Hypothalamus (tissue), 51 donors: ENCODE measurements at regions not wholly inside any gene's neighbourhood (a gene's known extent, or its start where the extent isn't known, plus 50 kb on each side); places are given as distances from the start of the nearest gene placed in this dataset.

Source experiments
- DNase-seq, 51 donors: peaks; one replicate each; lab custom pipeline; 2025; lab: John Stamatoyannopoulos, UW

- no peak for DNase-seq
These were observed 265.2 kb downstream of the MAT2B start for GRCh38 chr5:163770625-163771024.

- DNase-seq: no peak
These were observed 266.8 kb downstream of the MAT2B start for GRCh38 chr5:163772241-163772640.

GRCh38 chr5:163772644-163773043 is 267.2 kb downstream of the MAT2B start:
- DNase-seq: no peak

GRCh38 chr5:163773226-163773625 is 267.8 kb downstream of the MAT2B start:
- DNase-seq: no peak

GRCh38 chr5:163789870-163790269 is 284.5 kb downstream of the MAT2B start:
- DNase-seq: no peak

GRCh38 chr5:163790497-163790896 is 285.1 kb downstream of the MAT2B start:
- DNase-seq: no peak

- no peak for DNase-seq
These were observed 289.6 kb downstream of the MAT2B start for GRCh38 chr5:163794993-163795392.

GRCh38 chr5:163807781-163808180 is 302.4 kb downstream of the MAT2B start:
- no peak for DNase-seq

GRCh38 chr5:163809473-163809872 is 304.1 kb downstream of the MAT2B start:
- no peak for DNase-seq

- no peak for DNase-seq
These were observed 308.5 kb downstream of the MAT2B start for GRCh38 chr5:163813900-163814299.

- no peak for DNase-seq
These were observed 309.9 kb downstream of the MAT2B start for GRCh38 chr5:163815240-163815791.

GRCh38 chr5:163821142-163821541 is 315.7 kb downstream of the MAT2B start:
- DNase-seq: no peak

- DNase-seq: no peak
These were observed 317.1 kb downstream of the MAT2B start for GRCh38 chr5:163822548-163822947.

- DNase-seq: no peak
These were observed 320.2 kb downstream of the MAT2B start for GRCh38 chr5:163825661-163826060.

- no peak for DNase-seq
These were observed 320.8 kb downstream of the MAT2B start for GRCh38 chr5:163826201-163826600.

GRCh38 chr5:163832155-163832554 is 326.7 kb downstream of the MAT2B start:
- no peak for DNase-seq

GRCh38 chr5:163838738-163839137 is 333.3 kb downstream of the MAT2B start:
- no peak for DNase-seq

- no peak for DNase-seq
These were observed 341.1 kb downstream of the MAT2B start for GRCh38 chr5:163846512-163846911.

GRCh38 chr5:163855754-163856153 is 350.3 kb downstream of the MAT2B start:
- DNase-seq: no peak

GRCh38 chr5:163861670-163862069 is 356.3 kb downstream of the MAT2B start:
- DNase-seq: no peak

- no peak for DNase-seq
These were observed 361.9 kb downstream of the MAT2B start for GRCh38 chr5:163867324-163867723.

- DNase-seq: no peak
These were observed 362.3 kb downstream of the MAT2B start for GRCh38 chr5:163867738-163868137.

- DNase-seq: no peak
These were observed 364.2 kb downstream of the MAT2B start for GRCh38 chr5:163869581-163869980.
